ENCODE measurements at regions not wholly inside any gene's neighbourhood (a gene's known extent, or its start where the extent isn't known, plus 50 kb on each side); places are given as distances from the start of the nearest gene placed in this dataset.

GRCh38 chr3:162022911-162023310 is 526.3 kb downstream of the OTOL1 start:
- Histone ChIP-seq H3K4me1 (no peaks in the 10 kb centered on the region), H3K9me3 (no peaks in the 10 kb centered on the region), H3K36me3 (no peaks in the 10 kb centered on the region), H3K27me3 (no peaks in the 10 kb centered on the region), H3K4me3 (no peak overlapping the region), H3K27ac (no peak overlapping the region)
- WGBS, 5 donors, result 53 to 76% (median 67%) methylated on average over 2 of the region's 2 CpGs
- DNase-seq, result no peak
- TF ChIP-seq POLR2A (IDR thresholded peaks at IDR 0.05) (no peak), POLR2AphosphoS5 (IDR thresholded peaks at IDR 0.05) (no peak), CTCF (IDR thresholded peaks at IDR 0.05) (no peak), EP300 (IDR thresholded peaks at IDR 0.05) (no peak)
- intact Hi-C loops (cut with DNase I; ENCODE audit: low total_unique reads), result no loop called here

- intact Hi-C loops (cut with DNase I; ENCODE audit: low total_unique reads), result no loop called here
These were observed 533.1 kb downstream of the OTOL1 start for GRCh38 chr3:162029736-162030135.

GRCh38 chr3:162034368-162034767 is 537.8 kb downstream of the OTOL1 start:
- WGBS, 5 donors, result 72 to 84% (median 78%) methylated on average over 2 of the region's 2 CpGs
- H3K4me3 ChIP-seq, result no peak overlapping the region
- no peak for DNase-seq
- H3K27ac ChIP-seq, result no peak overlapping the region
- H3K27me3 ChIP-seq, result no peaks in the 10 kb centered on the region
- TF ChIP-seq CTCF (IDR thresholded peaks at IDR 0.05) (no peak), POLR2A (IDR thresholded peaks at IDR 0.05) (no peak), POLR2AphosphoS5 (IDR thresholded peaks at IDR 0.05) (no peak), EP300 (IDR thresholded peaks at IDR 0.05) (no peak)
- no peaks in the 10 kb centered on the region for H3K9me3 ChIP-seq
- no peaks in the 10 kb centered on the region for H3K4me1 ChIP-seq
- no peaks in the 10 kb centered on the region for H3K36me3 ChIP-seq
- intact Hi-C loops (cut with DNase I; ENCODE audit: low total_unique reads), result no loop called here

More at GRCh38 chr3:162029736-162030135, 533.1 kb downstream of the OTOL1 start:
- WGBS, 5 donors, result 72 to 88% (median 85%) methylated on average over 3 of the region's 3 CpGs
- H3K27ac ChIP-seq, result no peak overlapping the region
- H3K4me3 ChIP-seq, result no peak overlapping the region
- no peaks in the 10 kb centered on the region for H3K27me3 ChIP-seq
- peak in 1 of 2 donors; percentile 51 for DNase-seq
- no peaks in the 10 kb centered on the region for H3K4me1 ChIP-seq
- TF ChIP-seq EP300 (IDR thresholded peaks at IDR 0.05), result no peak
- TF ChIP-seq POLR2AphosphoS5 (IDR thresholded peaks at IDR 0.05), result no peak
- no peak for TF ChIP-seq POLR2A (IDR thresholded peaks at IDR 0.05)
- TF ChIP-seq CTCF (IDR thresholded peaks at IDR 0.05), result no peak
- no peaks in the 10 kb centered on the region for H3K36me3 ChIP-seq
- no peaks in the 10 kb centered on the region for H3K9me3 ChIP-seq

- no peak overlapping the region for H3K4me3 ChIP-seq
- 63 to 79% (median 75%) methylated on average over 1 of the region's 1 CpG for WGBS, 5 donors
- DNase-seq, result no peak
- H3K27ac ChIP-seq, result no peak overlapping the region
- no peaks in the 10 kb centered on the region for H3K27me3 ChIP-seq
- TF ChIP-seq POLR2A (IDR thresholded peaks at IDR 0.05) (no peak), POLR2AphosphoS5 (IDR thresholded peaks at IDR 0.05) (no peak), EP300 (IDR thresholded peaks at IDR 0.05) (no peak), CTCF (IDR thresholded peaks at IDR 0.05) (no peak)
- intact Hi-C loops (cut with DNase I; ENCODE audit: low total_unique reads), result no loop called here
- H3K4me1 ChIP-seq, result no peaks in the 10 kb centered on the region
- no peaks in the 10 kb centered on the region for H3K9me3 ChIP-seq
- H3K36me3 ChIP-seq, result no peaks in the 10 kb centered on the region
These were observed 545.0 kb downstream of the OTOL1 start for GRCh38 chr3:162041622-162042021.
